Coronary artery (tissue), 2 donors: ENCODE measurements at regions not wholly inside any gene's neighbourhood (a gene's known extent, or its start where the extent isn't known, plus 50 kb on each side); places are given as distances from the start of the nearest gene placed in this dataset.

ENCODE experiments used
- DNase-seq: peaks from one replicate; pipeline ENCODE4 v3.0.0-alpha.2; 2017; ENCODE audit warnings: low spot score
- H3K27ac ChIP-seq, 2 donors: fragments of 200-600 bp; sonication (generic); one replicate each; pipeline ENCODE4 v1.5.1; 2016 to 2019
- H3K4me3 ChIP-seq: fragments of 200-600 bp; sonication (generic); 2 replicates; pipeline ENCODE4 v1.5.1; 2016; ENCODE audit warnings: mild to moderate bottlenecking, moderate library complexity
- CTCF ChIP-seq: fragments of 200-600 bp; sonication (generic); IDR thresholded peaks from one replicate; pipeline ENCODE4 v1.5.1; 2019; ENCODE audit warnings: antibody characterized with exemption

GRCh38 chr9:103713631-103714030, 380.5 kb upstream of the SMC2 start:
- DNase-seq = no peak
- TF ChIP-seq CTCF = no peak
- Histone ChIP-seq H3K27ac (no peak overlapping the region), H3K4me3 (no peak overlapping the region)

GRCh38 chr9:103714992-103715391, 379.1 kb upstream of the SMC2 start:
- DNase-seq = no peak
- no peak overlapping the region for H3K27ac ChIP-seq
- no peak for TF ChIP-seq CTCF
- no peak overlapping the region for H3K4me3 ChIP-seq

- no peak overlapping the region for H3K4me3 ChIP-seq
- no peak overlapping the region for H3K27ac ChIP-seq
- TF ChIP-seq CTCF = no peak
- DNase-seq = no peak
Observed at GRCh38 chr9:103721056-103721455, 373.1 kb upstream of the SMC2 start.

- no peak for TF ChIP-seq CTCF
- no peak for DNase-seq
- no peak overlapping the region for H3K4me3 ChIP-seq
Observed at GRCh38 chr9:103730866-103731265, 363.2 kb upstream of the SMC2 start.

GRCh38 chr9:103731541-103731940, 362.6 kb upstream of the SMC2 start:
- Histone ChIP-seq H3K4me3 (no peak overlapping the region), H3K27ac (no peak overlapping the region)
- no peak for DNase-seq
- no peak for TF ChIP-seq CTCF

More at GRCh38 chr9:103730866-103731265, 363.2 kb upstream of the SMC2 start:
- H3K27ac ChIP-seq = no peak overlapping the region

- no peak for DNase-seq
- no peak overlapping the region for H3K4me3 ChIP-seq
- no peak overlapping the region for H3K27ac ChIP-seq
- no peak for TF ChIP-seq CTCF
Observed at GRCh38 chr9:103734471-103734870, 359.6 kb upstream of the SMC2 start.

GRCh38 chr9:103755441-103755840, 338.7 kb upstream of the SMC2 start:
- Histone ChIP-seq H3K4me3 (no peak overlapping the region), H3K27ac (no peak overlapping the region)
- no peak for DNase-seq
- TF ChIP-seq CTCF = no peak
